ENCODE measurements at regions not wholly inside any gene's neighbourhood (a gene's known extent, or its start where the extent isn't known, plus 50 kb on each side); places are given as distances from the start of the nearest gene placed in this dataset.

- Histone ChIP-seq H3K4me3 (ENCODE audit: low read length) (no peak overlapping the region), H3K9me2 (replicated peaks; ENCODE audit: insufficient read depth, low read length) (no peaks in the 10 kb centered on the region), H3K27me3 (replicated peaks; ENCODE audit: insufficient read depth, low read length) (no peaks in the 10 kb centered on the region), H3K27ac (ENCODE audit: low read length) (peak overlapping the region; percentile 74), H3K79me2 (ENCODE audit: low read length) (no peaks in the 10 kb centered on the region), H3K9ac (ENCODE audit: low read length) (peak overlapping the region; percentile 24; the same call in 1 of the 2 replicates), H2AFZ (ENCODE audit: low read length) (peak overlapping the region; percentile 67), H3K9me3 (replicated peaks; ENCODE audit: insufficient read depth, low read length) (no peaks in the 10 kb centered on the region), H3K36me3 (replicated peaks; ENCODE audit: insufficient read depth, low read length) (no peaks in the 10 kb centered on the region), H3K4me1 (ENCODE audit: low read length) (peaks cover 24% of the 10 kb centered on the region), H3K4me2 (ENCODE audit: low read depth, low read length) (peak overlapping the region; percentile 33; the same call in 1 of the 2 replicates), H4K20me1 (ENCODE audit: insufficient read depth, low read length) (no peaks in the 10 kb centered on the region), H3F3A (ENCODE audit: insufficient read depth, low read length) (no peaks in the 10 kb centered on the region)
- TF ChIP-seq EZH2 (optimal IDR thresholded peaks at IDR 0.05; ENCODE audit: low read depth, low read length) (no peak), EZH2phosphoT487 (IDR thresholded peaks at IDR 0.05; ENCODE audit: low read length) (no peak), CTCF (IDR thresholded peaks at IDR 0.05; ENCODE audit: low read length) (no peak)
- no peak for DNase-seq
These were observed 440.9 kb downstream of the CNTN6 start for GRCh38 chr3:1533763-1534162.

- no peak for DNase-seq
- Histone ChIP-seq H3K27me3 (replicated peaks; ENCODE audit: insufficient read depth, low read length) (no peaks in the 10 kb centered on the region), H3K9ac (ENCODE audit: low read length) (no peak overlapping the region), H3K4me3 (ENCODE audit: low read length) (no peak overlapping the region), H3K4me2 (ENCODE audit: low read depth, low read length) (no peak overlapping the region), H3K9me3 (replicated peaks; ENCODE audit: insufficient read depth, low read length) (no peaks in the 10 kb centered on the region), H3K9me2 (replicated peaks; ENCODE audit: insufficient read depth, low read length) (no peaks in the 10 kb centered on the region), H3K27ac (ENCODE audit: low read length) (0 out of 2 replicates have a peak overlapping the region, but pooled peaks have one; percentile 74), H3K4me1 (ENCODE audit: low read length) (peaks cover 21% of the 10 kb centered on the region), H4K20me1 (ENCODE audit: insufficient read depth, low read length) (no peaks in the 10 kb centered on the region), H3K36me3 (replicated peaks; ENCODE audit: insufficient read depth, low read length) (no peaks in the 10 kb centered on the region), H2AFZ (ENCODE audit: low read length) (peak overlapping the region; percentile 67), H3F3A (ENCODE audit: insufficient read depth, low read length) (no peaks in the 10 kb centered on the region), H3K79me2 (ENCODE audit: low read length) (no peaks in the 10 kb centered on the region)
- no peak for TF ChIP-seq CTCF (IDR thresholded peaks at IDR 0.05; ENCODE audit: low read length)
These were observed 441.4 kb downstream of the CNTN6 start for GRCh38 chr3:1534252-1534651.

DNA sequence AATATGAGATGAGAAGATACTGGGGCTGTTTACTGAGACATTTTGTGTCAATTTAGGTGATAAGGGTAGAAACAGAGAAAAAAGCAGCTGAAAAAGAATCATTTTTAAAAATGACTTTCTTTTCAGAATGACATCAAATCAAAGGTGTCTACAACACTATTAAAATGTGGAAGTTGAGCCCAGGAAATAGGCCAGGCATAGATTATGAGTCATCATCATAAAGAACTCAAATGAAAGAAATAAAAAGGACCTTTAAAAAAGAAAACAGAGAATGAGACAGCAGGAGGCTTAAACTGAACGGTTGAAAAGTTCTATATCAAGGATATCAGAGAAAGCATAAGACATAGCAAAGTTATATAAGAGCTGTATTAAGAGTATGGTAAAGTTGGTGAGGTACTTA, 442.5 kb downstream of the CNTN6 start:
- no peak overlapping the region for H3K4me3 ChIP-seq (ENCODE audit: low read length)

More for the DNA sequence above, 442.5 kb downstream of the CNTN6 start:
- Histone ChIP-seq H3K9me2 (replicated peaks; ENCODE audit: insufficient read depth, low read length) (no peaks in the 10 kb centered on the region), H3K79me2 (ENCODE audit: low read length) (no peaks in the 10 kb centered on the region), H3F3A (ENCODE audit: insufficient read depth, low read length) (no peaks in the 10 kb centered on the region), H3K27ac (ENCODE audit: low read length) (no peak overlapping the region), H3K4me2 (ENCODE audit: low read depth, low read length) (no peak overlapping the region), H4K20me1 (ENCODE audit: insufficient read depth, low read length) (no peaks in the 10 kb centered on the region), H3K27me3 (replicated peaks; ENCODE audit: insufficient read depth, low read length) (no peaks in the 10 kb centered on the region), H3K9ac (ENCODE audit: low read length) (no peak overlapping the region), H3K4me1 (ENCODE audit: low read length) (peaks cover 20% of the 10 kb centered on the region), H3K36me3 (replicated peaks; ENCODE audit: insufficient read depth, low read length) (no peaks in the 10 kb centered on the region), H3K9me3 (replicated peaks; ENCODE audit: insufficient read depth, low read length) (no peaks in the 10 kb centered on the region), H2AFZ (ENCODE audit: low read length) (no peak overlapping the region)
- DNase-seq, result no peak
- TF ChIP-seq EZH2 (optimal IDR thresholded peaks at IDR 0.05; ENCODE audit: low read depth, low read length) (no peak), EZH2phosphoT487 (IDR thresholded peaks at IDR 0.05; ENCODE audit: low read length) (no peak), CTCF (IDR thresholded peaks at IDR 0.05; ENCODE audit: low read length) (no peak)
